Vagina (tissue), 2 donors: ENCODE measurements at regions not wholly inside any gene's neighbourhood (a gene's known extent, or its start where the extent isn't known, plus 50 kb on each side); places are given as distances from the start of the nearest gene placed in this dataset.

ENCODE experiments used
- CTCF ChIP-seq, 3 experiments: fragments of 450-650 bp in 2 of 3; fragments of 200-600 bp in 1 of 3; sonication (generic) in 1 of 3; IDR thresholded peaks; one replicate each; pipeline ENCODE4 v1.5.1; 2017 to 2019; ENCODE audit warnings: antibody characterized with exemption in 3 of 3, mild to moderate bottlenecking in 2 of 3, moderate library complexity in 2 of 3
- POLR2A ChIP-seq, 2 donors: fragments of 450-650 bp; IDR thresholded peaks; one replicate each; pipeline ENCODE4 v1.6.1; 2017; ENCODE audit warnings: antibody characterized with exemption in 2 of 2, mild to moderate bottlenecking in 2 of 2, moderate library complexity in 2 of 2

- TF ChIP-seq CTCF (IDR thresholded peaks at IDR 0.05) (no peak), POLR2A (IDR thresholded peaks at IDR 0.05) (no peak)
Observed at GRCh38 chr9:115746496-115746895, 407.1 kb upstream of the PAPPA start.
